HepG2 (cell line): ENCODE measurements at regions not wholly inside any gene's neighbourhood (a gene's known extent, or its start where the extent isn't known, plus 50 kb on each side); places are given as distances from the start of the nearest gene placed in this dataset.

Experiments used
- ZNF567 ChIP-seq: sonication (generic); formaldehyde crosslinking; IDR thresholded peaks from 2 replicates; pipeline ENCODE4 v1.8.1; 2023; ENCODE audit warnings: mild to moderate bottlenecking, missing genetic modification reagents, borderline replicate concordance
- ZNF572 ChIP-seq: sonication (generic); formaldehyde crosslinking; IDR thresholded peaks from 2 replicates; pipeline ENCODE4 v1.5.1; 2020; ENCODE audit warnings: mild to moderate bottlenecking, missing genetic modification reagents
- ZNF7 ChIP-seq: IDR thresholded peaks from 2 replicates; pipeline ENCODE4 v1.6.1; 2016; ENCODE audit warnings: missing biosample characterization, missing genetic modification reagents
- ZNF83 ChIP-seq: sonication (generic); formaldehyde crosslinking; IDR thresholded peaks from 2 replicates; pipeline ENCODE4 v1.4.0; 2020; ENCODE audit warnings: missing genetic modification reagents, mild to moderate bottlenecking, borderline replicate concordance
- TF ChIP-seq, protein P1 (sequence below): sonication (generic); formaldehyde crosslinking; IDR thresholded peaks from 2 replicates; pipeline ENCODE4 v1.5.0; 2020; ENCODE audit warnings: mild to moderate bottlenecking, missing genetic modification reagents, borderline replicate concordance
- TF ChIP-seq, protein P2 (sequence below): IDR thresholded peaks from 2 replicates; pipeline ENCODE4 v1.6.1; 2012; ENCODE audit warnings: low read length, improper control_type of control experiment

DNA sequence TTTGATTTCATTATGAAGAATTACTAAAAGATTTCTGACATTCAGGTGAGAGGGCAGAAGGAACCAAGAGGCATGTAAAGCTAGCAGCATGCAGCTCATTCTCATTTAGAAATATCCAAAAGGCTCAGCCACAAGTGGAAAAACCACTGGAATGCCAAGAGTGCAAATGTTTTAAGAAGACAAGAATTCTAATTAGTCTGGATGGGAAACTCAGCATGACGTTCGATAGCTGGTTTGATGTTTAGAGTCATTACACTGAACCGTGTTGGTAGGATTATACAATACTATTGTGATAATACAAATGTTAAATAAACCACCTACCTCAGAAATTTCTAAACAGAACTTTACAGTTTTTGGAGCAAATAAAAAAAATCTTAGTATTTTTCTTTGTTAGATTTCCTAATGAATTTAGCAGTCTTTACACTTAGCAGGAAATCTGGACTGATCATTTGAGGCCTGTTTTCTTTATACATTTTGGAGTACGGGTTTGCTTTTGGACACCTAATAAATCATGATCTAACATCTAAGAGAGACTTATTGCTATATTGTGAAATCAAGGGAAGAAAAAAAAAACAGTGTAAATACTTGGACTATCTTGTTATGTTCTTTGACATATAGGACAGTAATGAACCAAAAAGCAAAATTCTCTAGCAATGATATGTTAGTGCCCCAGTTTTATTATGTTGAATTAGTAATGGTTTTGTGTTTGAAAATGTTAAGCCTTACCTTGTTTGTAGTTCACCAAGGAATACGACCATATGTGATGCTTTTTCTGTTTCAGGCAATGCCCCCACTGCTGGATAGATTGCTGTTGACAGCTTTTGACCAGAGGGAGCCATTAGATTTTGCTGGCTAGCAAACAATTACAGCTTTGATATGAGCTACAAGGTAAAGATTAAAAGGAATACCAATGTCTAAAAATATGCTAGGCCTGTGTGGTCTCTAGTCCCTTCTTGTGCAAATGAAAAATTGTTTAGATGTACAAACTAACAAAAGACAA is 354.1 kb upstream of the SEMA3A start (continued):
- TF ChIP-seq, protein P1, sequence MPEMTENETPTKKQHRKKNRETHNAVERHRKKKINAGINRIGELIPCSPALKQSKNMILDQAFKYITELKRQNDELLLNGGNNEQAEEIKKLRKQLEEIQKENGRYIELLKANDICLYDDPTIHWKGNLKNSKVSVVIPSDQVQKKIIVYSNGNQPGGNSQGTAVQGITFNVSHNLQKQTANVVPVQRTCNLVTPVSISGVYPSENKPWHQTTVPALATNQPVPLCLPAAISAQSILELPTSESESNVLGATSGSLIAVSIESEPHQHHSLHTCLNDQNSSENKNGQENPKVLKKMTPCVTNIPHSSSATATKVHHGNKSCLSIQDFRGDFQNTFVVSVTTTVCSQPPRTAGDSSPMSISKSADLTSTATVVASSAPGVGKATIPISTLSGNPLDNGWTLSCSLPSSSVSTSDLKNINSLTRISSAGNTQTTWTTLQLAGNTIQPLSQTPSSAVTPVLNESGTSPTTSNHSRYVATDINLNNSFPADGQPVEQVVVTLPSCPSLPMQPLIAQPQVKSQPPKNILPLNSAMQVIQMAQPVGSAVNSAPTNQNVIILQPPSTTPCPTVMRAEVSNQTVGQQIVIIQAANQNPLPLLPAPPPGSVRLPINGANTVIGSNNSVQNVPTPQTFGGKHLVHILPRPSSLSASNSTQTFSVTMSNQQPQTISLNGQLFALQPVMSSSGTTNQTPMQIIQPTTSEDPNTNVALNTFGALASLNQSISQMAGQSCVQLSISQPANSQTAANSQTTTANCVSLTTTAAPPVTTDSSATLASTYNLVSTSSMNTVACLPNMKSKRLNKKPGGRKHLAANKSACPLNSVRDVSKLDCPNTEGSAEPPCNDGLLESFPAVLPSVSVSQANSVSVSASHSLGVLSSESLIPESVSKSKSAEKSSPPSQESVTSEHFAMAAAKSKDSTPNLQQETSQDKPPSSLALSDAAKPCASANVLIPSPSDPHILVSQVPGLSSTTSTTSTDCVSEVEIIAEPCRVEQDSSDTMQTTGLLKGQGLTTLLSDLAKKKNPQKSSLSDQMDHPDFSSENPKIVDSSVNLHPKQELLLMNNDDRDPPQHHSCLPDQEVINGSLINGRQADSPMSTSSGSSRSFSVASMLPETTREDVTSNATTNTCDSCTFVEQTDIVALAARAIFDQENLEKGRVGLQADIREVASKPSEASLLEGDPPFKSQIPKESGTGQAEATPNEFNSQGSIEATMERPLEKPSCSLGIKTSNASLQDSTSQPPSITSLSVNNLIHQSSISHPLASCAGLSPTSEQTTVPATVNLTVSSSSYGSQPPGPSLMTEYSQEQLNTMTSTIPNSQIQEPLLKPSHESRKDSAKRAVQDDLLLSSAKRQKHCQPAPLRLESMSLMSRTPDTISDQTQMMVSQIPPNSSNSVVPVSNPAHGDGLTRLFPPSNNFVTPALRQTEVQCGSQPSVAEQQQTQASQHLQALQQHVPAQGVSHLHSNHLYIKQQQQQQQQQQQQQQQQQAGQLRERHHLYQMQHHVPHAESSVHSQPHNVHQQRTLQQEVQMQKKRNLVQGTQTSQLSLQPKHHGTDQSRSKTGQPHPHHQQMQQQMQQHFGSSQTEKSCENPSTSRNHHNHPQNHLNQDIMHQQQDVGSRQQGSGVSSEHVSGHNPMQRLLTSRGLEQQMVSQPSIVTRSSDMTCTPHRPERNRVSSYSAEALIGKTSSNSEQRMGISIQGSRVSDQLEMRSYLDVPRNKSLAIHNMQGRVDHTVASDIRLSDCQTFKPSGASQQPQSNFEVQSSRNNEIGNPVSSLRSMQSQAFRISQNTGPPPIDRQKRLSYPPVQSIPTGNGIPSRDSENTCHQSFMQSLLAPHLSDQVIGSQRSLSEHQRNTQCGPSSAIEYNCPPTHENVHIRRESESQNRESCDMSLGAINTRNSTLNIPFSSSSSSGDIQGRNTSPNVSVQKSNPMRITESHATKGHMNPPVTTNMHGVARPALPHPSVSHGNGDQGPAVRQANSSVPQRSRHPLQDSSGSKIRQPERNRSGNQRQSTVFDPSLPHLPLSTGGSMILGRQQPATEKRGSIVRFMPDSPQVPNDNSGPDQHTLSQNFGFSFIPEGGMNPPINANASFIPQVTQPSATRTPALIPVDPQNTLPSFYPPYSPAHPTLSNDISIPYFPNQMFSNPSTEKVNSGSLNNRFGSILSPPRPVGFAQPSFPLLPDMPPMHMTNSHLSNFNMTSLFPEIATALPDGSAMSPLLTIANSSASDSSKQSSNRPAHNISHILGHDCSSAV (CRISPR knock-in tag): no peak
- TF ChIP-seq ZNF572 (CRISPR knock-in tag) (no peak), ZNF567 (CRISPR knock-in tag) (no peak), ZNF7 (CRISPR knock-in tag) (no peak), ZNF83 (CRISPR knock-in tag) (no peak)
- TF ChIP-seq, protein P2, sequence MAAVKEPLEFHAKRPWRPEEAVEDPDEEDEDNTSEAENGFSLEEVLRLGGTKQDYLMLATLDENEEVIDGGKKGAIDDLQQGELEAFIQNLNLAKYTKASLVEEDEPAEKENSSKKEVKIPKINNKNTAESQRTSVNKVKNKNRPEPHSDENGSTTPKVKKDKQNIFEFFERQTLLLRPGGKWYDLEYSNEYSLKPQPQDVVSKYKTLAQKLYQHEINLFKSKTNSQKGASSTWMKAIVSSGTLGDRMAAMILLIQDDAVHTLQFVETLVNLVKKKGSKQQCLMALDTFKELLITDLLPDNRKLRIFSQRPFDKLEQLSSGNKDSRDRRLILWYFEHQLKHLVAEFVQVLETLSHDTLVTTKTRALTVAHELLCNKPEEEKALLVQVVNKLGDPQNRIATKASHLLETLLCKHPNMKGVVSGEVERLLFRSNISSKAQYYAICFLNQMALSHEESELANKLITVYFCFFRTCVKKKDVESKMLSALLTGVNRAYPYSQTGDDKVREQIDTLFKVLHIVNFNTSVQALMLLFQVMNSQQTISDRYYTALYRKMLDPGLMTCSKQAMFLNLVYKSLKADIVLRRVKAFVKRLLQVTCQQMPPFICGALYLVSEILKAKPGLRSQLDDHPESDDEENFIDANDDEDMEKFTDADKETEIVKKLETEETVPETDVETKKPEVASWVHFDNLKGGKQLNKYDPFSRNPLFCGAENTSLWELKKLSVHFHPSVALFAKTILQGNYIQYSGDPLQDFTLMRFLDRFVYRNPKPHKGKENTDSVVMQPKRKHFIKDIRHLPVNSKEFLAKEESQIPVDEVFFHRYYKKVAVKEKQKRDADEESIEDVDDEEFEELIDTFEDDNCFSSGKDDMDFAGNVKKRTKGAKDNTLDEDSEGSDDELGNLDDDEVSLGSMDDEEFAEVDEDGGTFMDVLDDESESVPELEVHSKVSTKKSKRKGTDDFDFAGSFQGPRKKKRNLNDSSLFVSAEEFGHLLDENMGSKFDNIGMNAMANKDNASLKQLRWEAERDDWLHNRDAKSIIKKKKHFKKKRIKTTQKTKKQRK: no peak
